ENCODE measurements at regions not wholly inside any gene's neighbourhood (a gene's known extent, or its start where the extent isn't known, plus 50 kb on each side); places are given as distances from the start of the nearest gene placed in this dataset.

- DNase-seq = no peak
- Histone ChIP-seq H3K27me3 (ENCODE audit: low read depth) (peaks cover 5% of the 10 kb centered on the region), H3K27ac (no peak overlapping the region), H3K4me1 (no peaks in the 10 kb centered on the region), H3K4me3 (no peak overlapping the region), H3K9me3 (no peaks in the 10 kb centered on the region), H3K36me3 (no peaks in the 10 kb centered on the region)
- no peak for TF ChIP-seq CTCF (IDR thresholded peaks at IDR 0.05)
- ATAC-seq = no peak
- intact Hi-C loops (cut with DNase I) = no loop called here
Observed at GRCh38 chr12:4171742-4172141, 101.8 kb upstream of the CCND2 start.

- ATAC-seq = no peak
- intact Hi-C loops (cut with DNase I) = no loop called here
- H3K4me3 ChIP-seq = no peak overlapping the region
Observed at GRCh38 chr12:4169959-4170358, 103.6 kb upstream of the CCND2 start.

GRCh38 chr12:4169531-4169930 lies 104.0 kb upstream of the CCND2 start:
- intact Hi-C loops (cut with DNase I) = no loop called here
- H3K36me3 ChIP-seq = no peaks in the 10 kb centered on the region
- no peak for TF ChIP-seq CTCF (IDR thresholded peaks at IDR 0.05)
- no peaks in the 10 kb centered on the region for H3K9me3 ChIP-seq
- DNase-seq (no peak), ATAC-seq (no peak)
- no peak overlapping the region for H3K27ac ChIP-seq
- no peak overlapping the region for H3K4me3 ChIP-seq
- H3K4me1 ChIP-seq = no peaks in the 10 kb centered on the region
- peaks cover 10% of the 10 kb centered on the region for H3K27me3 ChIP-seq (ENCODE audit: low read depth)

More at GRCh38 chr12:4169959-4170358, 103.6 kb upstream of the CCND2 start:
- H3K27ac ChIP-seq = no peak overlapping the region
- no peak for TF ChIP-seq CTCF (IDR thresholded peaks at IDR 0.05)
- DNase-seq = no peak
- H3K4me1 ChIP-seq = no peaks in the 10 kb centered on the region
- H3K27me3 ChIP-seq (ENCODE audit: low read depth) = peaks cover 10% of the 10 kb centered on the region
- no peaks in the 10 kb centered on the region for H3K9me3 ChIP-seq
- no peaks in the 10 kb centered on the region for H3K36me3 ChIP-seq

- intact Hi-C loops (cut with DNase I) = no loop called here
- ATAC-seq = no peak
- Histone ChIP-seq H3K9me3 (no peaks in the 10 kb centered on the region), H3K36me3 (no peaks in the 10 kb centered on the region), H3K4me3 (no peak overlapping the region), H3K27me3 (ENCODE audit: low read depth) (peaks cover 5% of the 10 kb centered on the region), H3K4me1 (peaks cover 4% of the 10 kb centered on the region), H3K27ac (no peak overlapping the region)
- no peak for TF ChIP-seq CTCF (IDR thresholded peaks at IDR 0.05)
- DNase-seq = no peak
Observed at GRCh38 chr12:4168036-4168435, 105.5 kb upstream of the CCND2 start.

GRCh38 chr12:4164559-4165558 lies 108.7 kb upstream of the CCND2 start:
- peaks cover 5% of the 10 kb centered on the region for H3K27me3 ChIP-seq (ENCODE audit: low read depth)
- intact Hi-C loops (cut with DNase I) = no loop called here
- no peak for TF ChIP-seq CTCF (IDR thresholded peaks at IDR 0.05)
- H3K4me1 ChIP-seq = peaks cover 4% of the 10 kb centered on the region
- peak; percentile 50 for DNase-seq
- H3K27ac ChIP-seq = peak overlapping the region; percentile 32
- peak; percentile 75 to 81 for ATAC-seq
- H3K9me3 ChIP-seq = no peaks in the 10 kb centered on the region
- H3K36me3 ChIP-seq = no peaks in the 10 kb centered on the region
- H3K4me3 ChIP-seq = peak overlapping the region; percentile 51
